Psoas muscle (tissue), 7 donors: ENCODE measurements at regions not wholly inside any gene's neighbourhood (a gene's known extent, or its start where the extent isn't known, plus 50 kb on each side); places are given as distances from the start of the nearest gene placed in this dataset.
A peak's percentile ranks its signal among the peaks of the same experiment; 100 is the strongest.

Experiments
- ATAC-seq, 4 donors: fragments of 200-7000 bp; cut with Tn5 transposase; one replicate each; pipeline ENCODE4 v1.9.1; 2020; ENCODE audit warnings: moderate library complexity in 3 of 4, mild to moderate bottlenecking in 2 of 4
- DNase-seq, 2 donors: peaks; one replicate each; pipeline ENCODE4 v3.0.0-alpha.2; 2020
- H3K27ac ChIP-seq: fragments of 200-600 bp; one replicate; pipeline ENCODE4 v1.8.0; 2022
- H3K27me3 ChIP-seq, 3 donors: fragments of 200-600 bp in 1 of 3; one replicate each; pipeline versions ENCODE4 v1.6.1 to v1.8.0; 2013 to 2022; ENCODE audit warnings: low read length in 2 of 3, mild to moderate bottlenecking in 2 of 3, moderate library complexity in 1 of 3; ENCODE audit not compliant: insufficient read depth in 3 of 3
- H3K36me3 ChIP-seq, 2 donors: fragments of 200-600 bp in 1 of 2; one replicate each; pipeline versions ENCODE4 v1.6.1 to v1.8.0; 2013 to 2022; ENCODE audit warnings: low read depth in 1 of 2, mild to moderate bottlenecking in 1 of 2, moderate library complexity in 1 of 2; ENCODE audit not compliant: insufficient read depth in 1 of 2
- H3K4me1 ChIP-seq: fragments of 200-600 bp; one replicate; pipeline ENCODE4 v1.8.0; 2022
- H3K4me3 ChIP-seq: fragments of 200-600 bp; one replicate; pipeline ENCODE4 v1.8.0; 2022; ENCODE audit warnings: mild to moderate bottlenecking
- H3K9me3 ChIP-seq: fragments of 200-600 bp; one replicate; pipeline ENCODE4 v1.8.0; 2022
- CTCF ChIP-seq: fragments of 200-600 bp; IDR thresholded peaks from one replicate; pipeline ENCODE4 v1.8.0; 2022; ENCODE audit warnings: antibody characterized with exemption
- WGBS, 3 donors: extraction: QIAGEN DNeasy Blood & Tissue Kit; methylation state at CpG; one replicate each; pipeline versions ENCODE4 v1.1.6 to v1.1.7; 2013; 5-methylcytosine and 5-hydroxymethylcytosine counted together
- intact Hi-C, 2 donors: fragments of 100-400 bp; cut with DNase I; formaldehyde crosslinking; loops; one replicate each; pipeline versions ENCODE4 v1.11.0 to v1.14.2; 2022
- donor health status: healthy with polysubstance abuse.
- donor health status: DM: no; HTN: no; CAD: no; lungs with moderate emphysema.
- donor health status: Bipolar disorder and iron deficiency.
- donor health status: healthy.
- donor health status: DM: yes; HTN: yes; CAD: no.
- donor health status: DM: no; HTN: no; CAD: no.
- donor health status: DM: yes; HTN: yes; CAD: no.

GRCh38 chr3:61443886-61444285, 117.5 kb upstream of the PTPRG start:
- intact Hi-C loops: no loop called here
- Histone ChIP-seq H3K4me3 (no peak overlapping the region), H3K27me3 (no peaks in the 10 kb centered on the region), H3K9me3 (no peaks in the 10 kb centered on the region), H3K4me1 (peaks cover 27% of the 10 kb centered on the region), H3K36me3 (no peaks in the 10 kb centered on the region), H3K27ac (no peak overlapping the region)
- peak in 1 of 4 donors; percentile 41 for ATAC-seq
- DNase-seq: no peak
- TF ChIP-seq CTCF: no peak

- Histone ChIP-seq H3K27me3 (no peaks in the 10 kb centered on the region), H3K4me1 (peaks cover 22% of the 10 kb centered on the region), H3K36me3 (no peaks in the 10 kb centered on the region), H3K9me3 (no peaks in the 10 kb centered on the region), H3K27ac (no peak overlapping the region), H3K4me3 (no peak overlapping the region)
- intact Hi-C loops: loop anchor here in 1 of 2 donors (5.0 kb wide), 1 partner anchor 48 kb away; no protein-coding TSS in a partner anchor
- no peak for TF ChIP-seq CTCF
- 32 to 43% (median 37%) methylated on average over 1 of the region's 1 CpG for WGBS, 3 donors
- no peak for DNase-seq
- ATAC-seq: peak in 3 of 4 donors; percentile 61 to 70 (median 65)
These were observed 116.6 kb upstream of the PTPRG start for GRCh38 chr3:61444782-61445181.

DNA sequence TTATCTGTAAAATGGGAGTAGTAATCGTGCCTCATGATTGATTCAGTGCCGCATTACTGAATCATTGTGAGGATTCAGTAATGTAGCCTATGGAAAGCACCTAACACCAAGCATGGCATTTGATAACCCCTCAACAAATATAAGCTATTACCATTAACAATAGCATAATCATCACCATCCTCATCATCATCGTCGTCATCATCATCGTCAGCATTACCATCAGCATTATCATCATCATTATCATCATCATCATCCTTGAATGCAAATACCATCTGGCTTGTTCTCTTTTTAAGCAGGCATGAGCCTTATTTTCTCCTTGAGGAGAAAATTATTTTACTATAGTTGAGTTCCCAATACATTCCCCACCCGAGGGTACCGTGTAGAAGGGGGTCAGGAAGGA, 115.4 kb upstream of the PTPRG start:
- no peak overlapping the region for H3K4me3 ChIP-seq
- peaks cover 22% of the 10 kb centered on the region for H3K4me1 ChIP-seq
- 79 to 88% (median 83%) methylated on average over 7 of the region's 7 CpGs for WGBS, 3 donors
- DNase-seq (no peak), ATAC-seq (no peak)
- H3K27me3 ChIP-seq: no peaks in the 10 kb centered on the region
- TF ChIP-seq CTCF: no peak
- no peaks in the 10 kb centered on the region for H3K36me3 ChIP-seq
- intact Hi-C loops: loop anchor here in 1 of 2 donors (5.0 kb wide), 1 partner anchor 46 kb away; no protein-coding TSS in a partner anchor
- H3K27ac ChIP-seq: no peak overlapping the region
- no peaks in the 10 kb centered on the region for H3K9me3 ChIP-seq

GRCh38 chr3:61446341-61446740, 115.0 kb upstream of the PTPRG start:
- intact Hi-C loops: loop anchor here in 1 of 2 donors (5.0 kb wide), 1 partner anchor 46 kb away; no protein-coding TSS in a partner anchor
- Histone ChIP-seq H3K27me3 (no peaks in the 10 kb centered on the region), H3K9me3 (no peaks in the 10 kb centered on the region), H3K36me3 (no peaks in the 10 kb centered on the region), H3K4me3 (no peak overlapping the region), H3K4me1 (peaks cover 22% of the 10 kb centered on the region), H3K27ac (no peak overlapping the region)
- TF ChIP-seq CTCF: no peak
- ATAC-seq (no peak), DNase-seq (no peak)

DNA sequence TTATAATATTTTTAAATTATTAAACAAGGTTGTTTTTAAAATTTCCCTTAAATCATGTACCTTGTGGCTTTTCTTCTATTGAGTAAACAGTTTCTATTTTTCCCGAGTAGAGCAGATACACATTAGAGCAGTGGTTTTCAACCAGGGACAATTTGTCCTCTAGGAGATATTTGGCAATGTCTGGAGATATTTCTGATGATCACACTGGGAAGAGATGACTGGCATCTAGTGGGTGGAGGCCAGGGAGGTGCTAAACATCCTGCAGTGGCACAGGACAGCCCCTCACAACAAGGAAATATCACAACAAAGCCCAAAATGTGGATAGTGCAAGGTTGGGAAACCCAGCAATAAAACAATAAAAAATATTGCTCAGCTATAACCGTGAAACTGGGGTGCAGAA, 113.0 kb upstream of the PTPRG start:
- Histone ChIP-seq H3K27me3 (no peaks in the 10 kb centered on the region), H3K36me3 (no peaks in the 10 kb centered on the region), H3K4me3 (no peak overlapping the region), H3K4me1 (peaks cover 22% of the 10 kb centered on the region), H3K9me3 (no peaks in the 10 kb centered on the region), H3K27ac (peak overlapping the region; percentile 46)
- intact Hi-C loops: loop anchor here in 1 of 2 donors (5.0 kb wide), 1 partner anchor 44 kb away; no protein-coding TSS in a partner anchor
- ATAC-seq (peak; percentile 64 to 94 (median 90)), DNase-seq (no peak)
- WGBS, 3 donors: 48 to 58% (median 48%) methylated on average over 2 of the region's 2 CpGs
- no peak for TF ChIP-seq CTCF
